ENCODE measurements at regions not wholly inside any gene's neighbourhood (a gene's known extent, or its start where the extent isn't known, plus 50 kb on each side); places are given as distances from the start of the nearest gene placed in this dataset.
A peak's percentile ranks its signal among the peaks of the same experiment; 100 is the strongest.

GRCh38 chr5:105956456-105957196 lies 1714.1 kb downstream of the EFNA5 start:
- no peaks in the 10 kb centered on the region for H3K4me1 ChIP-seq (ENCODE audit: control insufficient read depth, insufficient read depth, low read length)
- ChIA-PET POLR2A (ENCODE audit: unreplicated experiment) (no interaction called here), CTCF (interaction anchor here (1.1 kb wide), 1 partner anchor 10 kb away, joined by 3 read pairs; no protein-coding TSS in a partner anchor)
- no peaks in the 10 kb centered on the region for H3K9me3 ChIP-seq (ENCODE audit: control insufficient read depth, insufficient read depth, low read length)
- no peak overlapping the region for H3K18ac ChIP-seq (ENCODE audit: low read depth, low read length)
- H3K36me3 ChIP-seq (ENCODE audit: control insufficient read depth, insufficient read depth, low read length), result no peaks in the 10 kb centered on the region
- no peak overlapping the region for H2BK20ac ChIP-seq (ENCODE audit: low read depth, low read length)
- no peak overlapping the region for H2BK5ac ChIP-seq (ENCODE audit: low read depth, low read length, poor library complexity, severe bottlenecking)
- H3K9ac ChIP-seq (ENCODE audit: low read depth, low read length), result no peak overlapping the region
- no TSS peak for BruUV-seq (replicated peaks)
- no peak overlapping the region for H3K23ac ChIP-seq (ENCODE audit: low read depth, low read length)
- no peaks in the 10 kb centered on the region for H3K79me1 ChIP-seq (ENCODE audit: low read depth in 1 of 2, low read length in 2 of 2)
- H3K9me1 ChIP-seq (ENCODE audit: insufficient read depth, low read length), result no peaks in the 10 kb centered on the region
- in situ Hi-C loops (cut with MboI; ENCODE audit: low sequenced_read_pairs) (no loop called here), dilution Hi-C loops (cut with HindIII; ENCODE audit: low sequenced_read_pairs, unreplicated experiment) (no loop called here), intact Hi-C loops (cut with micrococcal nuclease) (no loop called here)
- no CpG with 5 or more reads among the region's 1 CpG for WGBS, 2 experiments (ENCODE audit: extremely low coverage in 2 of 2, insufficient read length in 1 of 2)
- no peak overlapping the region for H4K91ac ChIP-seq (ENCODE audit: insufficient read depth, low read depth, low read length)
- H2AFZ ChIP-seq (replicated peaks; ENCODE audit: low read length, poor library complexity), result no peak overlapping the region
- no peak overlapping the region for H3K56ac ChIP-seq (ENCODE audit: extremely low read depth, insufficient read depth, low read length)
- H3K14ac ChIP-seq (replicated peaks; ENCODE audit: low read depth, low read length), result no peak overlapping the region
- H2AK9ac ChIP-seq (replicated peaks; ENCODE audit: low read depth, low read length, poor library complexity), result no peak overlapping the region
- no peak overlapping the region for H3K27ac ChIP-seq (ENCODE audit: insufficient read depth, low read length)
- TF ChIP-seq RAD21 (IDR thresholded peaks at IDR 0.05; ENCODE audit: low read length) (no peak), NFE2L2 (IDR thresholded peaks at IDR 0.05; ENCODE audit: low read depth, low read length) (no peak), POLR2A (IDR thresholded peaks at IDR 0.05; ENCODE audit: low read depth, low read length) (no peak), MAZ (IDR thresholded peaks at IDR 0.05; ENCODE audit: borderline replicate concordance, low read depth, low read length) (no peak), CHD1 (IDR thresholded peaks at IDR 0.05; ENCODE audit: low read depth, low read length) (no peak), MXI1 (IDR thresholded peaks at IDR 0.05; ENCODE audit: borderline replicate concordance, low read depth, low read length) (no peak), RCOR1 (IDR thresholded peaks at IDR 0.05; ENCODE audit: insufficient replicate concordance, low read length) (no peak), CTCF (conservative IDR thresholded peaks at IDR 0.05; ENCODE audit: low read depth, low read length) (no peak)
- H3K4me3 ChIP-seq (ENCODE audit: insufficient read depth, low read depth, low read length), result no peak overlapping the region
- no peak overlapping the region for H2BK120ac ChIP-seq (ENCODE audit: low read depth, low read length)
- no peak overlapping the region for H3K4me2 ChIP-seq (ENCODE audit: low read depth, low read length)
- H4K5ac ChIP-seq (ENCODE audit: low read depth, low read length), result no peak overlapping the region
- H2AK5ac ChIP-seq (ENCODE audit: low read depth, low read length), result no peak overlapping the region
- DNase-seq (peak; percentile 35), ATAC-seq (ENCODE audit: low read depth) (peak; percentile 56; the same call in 1 of the 2 replicates)
- no peaks in the 10 kb centered on the region for H4K20me1 ChIP-seq (ENCODE audit: insufficient read depth, low read length)
- H2BK15ac ChIP-seq (ENCODE audit: low read depth, low read length), result no peak overlapping the region
- H3K4ac ChIP-seq (ENCODE audit: low read depth, low read length), result no peak overlapping the region
- no peaks in the 10 kb centered on the region for H3K27me3 ChIP-seq (ENCODE audit: control insufficient read depth, insufficient read depth, low read length)
- no peak overlapping the region for H4K8ac ChIP-seq (ENCODE audit: low read depth in 2 of 2, low read length in 2 of 2)

Measured in IMR-90 (cell line).